ENCODE measurements at regions not wholly inside any gene's neighbourhood (a gene's known extent, or its start where the extent isn't known, plus 50 kb on each side); places are given as distances from the start of the nearest gene placed in this dataset.

DNA sequence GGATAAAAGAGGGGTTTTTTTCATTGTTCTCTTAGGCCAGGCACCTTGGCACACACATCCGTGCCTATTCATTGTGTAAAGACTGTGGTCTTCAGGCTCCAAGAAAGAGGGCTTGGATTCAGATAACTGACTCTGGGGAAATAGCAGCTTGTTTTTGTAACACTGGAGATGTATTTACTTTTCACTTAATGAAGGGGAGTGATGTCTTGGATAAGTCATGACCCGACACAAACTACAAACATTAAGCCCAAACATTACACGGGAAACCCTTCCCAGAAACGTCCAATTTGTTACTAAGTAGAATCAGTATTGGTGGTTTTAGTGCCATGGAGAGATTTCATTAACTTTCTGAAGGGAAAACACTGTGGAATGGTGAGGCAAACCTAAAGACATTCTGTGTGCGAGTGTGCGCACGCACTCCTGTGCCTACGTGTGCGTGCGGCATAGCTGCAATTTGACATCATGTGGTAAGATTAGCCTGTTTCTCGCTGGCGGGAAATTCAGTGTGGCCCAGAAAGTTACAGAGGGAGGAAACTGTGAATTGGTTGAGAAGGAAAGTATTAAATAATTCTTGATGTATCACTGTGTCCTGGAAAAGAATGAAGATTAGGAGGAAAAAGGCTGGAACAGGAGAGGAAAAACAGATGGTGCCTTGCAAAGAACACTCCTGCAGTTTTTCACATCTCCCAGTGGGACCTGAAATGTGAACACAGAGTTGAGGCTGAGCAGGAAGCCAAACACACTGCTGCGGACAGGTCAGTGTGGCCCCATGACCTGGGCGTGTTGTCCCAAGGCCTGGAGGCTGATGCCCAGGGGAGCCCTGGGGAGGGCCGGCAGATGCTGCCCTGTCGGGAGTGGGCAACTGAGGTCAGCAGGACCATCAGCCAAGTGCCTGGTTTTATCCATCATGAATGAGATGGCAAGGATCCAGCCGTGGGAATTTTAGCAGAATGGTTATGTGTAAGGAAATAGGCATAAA is 108.5 kb downstream of the GAS1 start:
- ATAC-seq: no peak
- TF ChIP-seq ZFP30 (CRISPR knock-in tag; IDR thresholded peaks at IDR 0.05): no peak
- TF ChIP-seq, protein P1, sequence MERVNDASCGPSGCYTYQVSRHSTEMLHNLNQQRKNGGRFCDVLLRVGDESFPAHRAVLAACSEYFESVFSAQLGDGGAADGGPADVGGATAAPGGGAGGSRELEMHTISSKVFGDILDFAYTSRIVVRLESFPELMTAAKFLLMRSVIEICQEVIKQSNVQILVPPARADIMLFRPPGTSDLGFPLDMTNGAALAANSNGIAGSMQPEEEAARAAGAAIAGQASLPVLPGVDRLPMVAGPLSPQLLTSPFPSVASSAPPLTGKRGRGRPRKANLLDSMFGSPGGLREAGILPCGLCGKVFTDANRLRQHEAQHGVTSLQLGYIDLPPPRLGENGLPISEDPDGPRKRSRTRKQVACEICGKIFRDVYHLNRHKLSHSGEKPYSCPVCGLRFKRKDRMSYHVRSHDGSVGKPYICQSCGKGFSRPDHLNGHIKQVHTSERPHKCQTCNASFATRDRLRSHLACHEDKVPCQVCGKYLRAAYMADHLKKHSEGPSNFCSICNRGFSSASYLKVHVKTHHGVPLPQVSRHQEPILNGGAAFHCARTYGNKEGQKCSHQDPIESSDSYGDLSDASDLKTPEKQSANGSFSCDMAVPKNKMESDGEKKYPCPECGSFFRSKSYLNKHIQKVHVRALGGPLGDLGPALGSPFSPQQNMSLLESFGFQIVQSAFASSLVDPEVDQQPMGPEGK (CRISPR knock-in tag; IDR thresholded peaks at IDR 0.05; ENCODE audit: borderline replicate concordance): no peak

DNA sequence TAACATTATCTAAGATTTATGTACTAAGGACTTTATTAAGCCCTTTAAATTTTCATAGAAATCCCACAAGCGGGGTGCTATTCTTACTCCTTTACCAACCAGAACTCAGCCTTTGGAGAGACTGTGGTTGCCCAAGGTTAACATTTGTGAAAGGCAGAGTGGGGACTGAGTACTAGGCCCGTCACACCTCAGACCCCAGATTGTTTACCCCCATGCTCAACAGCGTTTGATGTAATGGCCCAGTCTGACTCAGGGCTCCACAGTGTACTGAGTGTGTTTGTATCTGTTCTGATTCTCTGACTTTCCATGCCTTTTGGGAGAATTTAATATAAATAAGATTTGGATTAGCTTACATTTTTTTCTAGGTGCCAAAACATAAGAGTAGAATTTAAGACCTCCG is 110.0 kb downstream of the GAS1 start:
- no peak for TF ChIP-seq ZC3H10 (CRISPR knock-in tag; IDR thresholded peaks at IDR 0.05)

DNA sequence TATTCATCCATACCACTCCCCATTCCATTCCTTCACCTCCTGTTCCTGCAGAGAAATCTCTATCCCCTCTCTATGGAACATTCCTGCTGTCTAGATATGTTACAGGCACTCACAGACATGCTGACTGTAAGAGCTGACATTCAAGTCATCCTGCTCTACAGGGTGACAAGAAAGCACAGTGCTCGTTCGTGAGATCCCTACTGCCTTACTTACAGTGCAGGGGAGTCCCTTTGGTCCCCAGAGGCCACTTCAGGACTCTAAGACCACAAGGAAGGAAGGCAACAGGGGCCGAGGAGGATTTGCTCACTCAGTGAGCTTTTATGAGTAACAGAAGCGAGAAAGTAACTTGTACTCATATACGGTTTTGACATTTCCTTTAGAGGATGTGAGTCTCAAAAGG is 110.5 kb downstream of the GAS1 start:
- ATAC-seq: no peak

More for the DNA sequence above, 110.0 kb downstream of the GAS1 start:
- ATAC-seq: no peak

DNA sequence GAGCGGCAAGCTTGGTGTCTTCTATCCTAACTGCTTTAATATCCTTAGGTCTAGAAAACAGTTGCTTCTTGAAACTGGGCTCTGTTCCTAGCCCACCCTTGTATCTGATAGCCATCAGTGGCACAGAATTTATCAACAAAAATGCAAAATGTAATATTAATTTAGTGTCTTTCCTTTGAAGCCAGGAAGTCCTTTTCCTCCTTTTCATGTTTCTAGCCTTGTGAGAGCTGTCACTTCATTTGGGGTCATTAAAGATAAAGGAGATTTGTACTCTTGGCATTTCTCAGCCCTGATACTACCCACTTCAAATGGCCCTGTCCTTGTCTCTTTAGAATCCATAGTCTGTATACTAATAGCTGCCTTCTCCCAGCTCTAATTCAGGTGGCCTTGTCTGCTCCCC is 111.0 kb downstream of the GAS1 start:
- ATAC-seq: no peak
- TF ChIP-seq ZNF565 (CRISPR knock-in tag; conservative IDR thresholded peaks at IDR 0.05; ENCODE audit: low read depth) (no peak), ZNF70 (CRISPR knock-in tag; IDR thresholded peaks at IDR 0.05) (no peak), BACH2 (CRISPR knock-in tag; IDR thresholded peaks at IDR 0.05; ENCODE audit: borderline replicate concordance) (no peak), TCF4 (CRISPR knock-in tag; IDR thresholded peaks at IDR 0.05; ENCODE audit: borderline replicate concordance) (no peak), RARB (CRISPR knock-in tag; IDR thresholded peaks at IDR 0.05) (no peak), GLIS3 (CRISPR knock-in tag; IDR thresholded peaks at IDR 0.05) (no peak), OSR1 (CRISPR knock-in tag; IDR thresholded peaks at IDR 0.05) (no peak), CSDC2 (CRISPR knock-in tag; IDR thresholded peaks at IDR 0.05) (no peak)
- TF ChIP-seq, protein P2, sequence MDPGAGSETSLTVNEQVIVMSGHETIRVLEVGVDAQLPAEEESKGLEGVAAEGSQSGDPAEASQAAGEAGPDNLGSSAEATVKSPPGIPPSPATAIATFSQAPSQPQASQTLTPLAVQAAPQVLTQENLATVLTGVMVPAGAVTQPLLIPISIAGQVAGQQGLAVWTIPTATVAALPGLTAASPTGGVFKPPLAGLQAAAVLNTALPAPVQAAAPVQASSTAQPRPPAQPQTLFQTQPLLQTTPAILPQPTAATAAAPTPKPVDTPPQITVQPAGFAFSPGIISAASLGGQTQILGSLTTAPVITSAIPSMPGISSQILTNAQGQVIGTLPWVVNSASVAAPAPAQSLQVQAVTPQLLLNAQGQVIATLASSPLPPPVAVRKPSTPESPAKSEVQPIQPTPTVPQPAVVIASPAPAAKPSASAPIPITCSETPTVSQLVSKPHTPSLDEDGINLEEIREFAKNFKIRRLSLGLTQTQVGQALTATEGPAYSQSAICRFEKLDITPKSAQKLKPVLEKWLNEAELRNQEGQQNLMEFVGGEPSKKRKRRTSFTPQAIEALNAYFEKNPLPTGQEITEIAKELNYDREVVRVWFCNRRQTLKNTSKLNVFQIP (CRISPR knock-in tag; IDR thresholded peaks at IDR 0.05; ENCODE audit: borderline replicate concordance, low read depth): no peak
- TF ChIP-seq, protein P1 (CRISPR knock-in tag; IDR thresholded peaks at IDR 0.05; ENCODE audit: borderline replicate concordance): no peak
- TF ChIP-seq, protein P3, sequence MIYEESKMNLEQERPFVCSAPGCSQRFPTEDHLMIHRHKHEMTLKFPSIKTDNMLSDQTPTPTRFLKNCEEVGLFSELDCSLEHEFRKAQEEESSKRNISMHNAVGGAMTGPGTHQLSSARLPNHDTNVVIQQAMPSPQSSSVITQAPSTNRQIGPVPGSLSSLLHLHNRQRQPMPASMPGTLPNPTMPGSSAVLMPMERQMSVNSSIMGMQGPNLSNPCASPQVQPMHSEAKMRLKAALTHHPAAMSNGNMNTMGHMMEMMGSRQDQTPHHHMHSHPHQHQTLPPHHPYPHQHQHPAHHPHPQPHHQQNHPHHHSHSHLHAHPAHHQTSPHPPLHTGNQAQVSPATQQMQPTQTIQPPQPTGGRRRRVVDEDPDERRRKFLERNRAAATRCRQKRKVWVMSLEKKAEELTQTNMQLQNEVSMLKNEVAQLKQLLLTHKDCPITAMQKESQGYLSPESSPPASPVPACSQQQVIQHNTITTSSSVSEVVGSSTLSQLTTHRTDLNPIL (CRISPR knock-in tag; IDR thresholded peaks at IDR 0.05; ENCODE audit: low read depth): no peak

More for the DNA sequence above, 110.5 kb downstream of the GAS1 start:
- TF ChIP-seq, protein P4, sequence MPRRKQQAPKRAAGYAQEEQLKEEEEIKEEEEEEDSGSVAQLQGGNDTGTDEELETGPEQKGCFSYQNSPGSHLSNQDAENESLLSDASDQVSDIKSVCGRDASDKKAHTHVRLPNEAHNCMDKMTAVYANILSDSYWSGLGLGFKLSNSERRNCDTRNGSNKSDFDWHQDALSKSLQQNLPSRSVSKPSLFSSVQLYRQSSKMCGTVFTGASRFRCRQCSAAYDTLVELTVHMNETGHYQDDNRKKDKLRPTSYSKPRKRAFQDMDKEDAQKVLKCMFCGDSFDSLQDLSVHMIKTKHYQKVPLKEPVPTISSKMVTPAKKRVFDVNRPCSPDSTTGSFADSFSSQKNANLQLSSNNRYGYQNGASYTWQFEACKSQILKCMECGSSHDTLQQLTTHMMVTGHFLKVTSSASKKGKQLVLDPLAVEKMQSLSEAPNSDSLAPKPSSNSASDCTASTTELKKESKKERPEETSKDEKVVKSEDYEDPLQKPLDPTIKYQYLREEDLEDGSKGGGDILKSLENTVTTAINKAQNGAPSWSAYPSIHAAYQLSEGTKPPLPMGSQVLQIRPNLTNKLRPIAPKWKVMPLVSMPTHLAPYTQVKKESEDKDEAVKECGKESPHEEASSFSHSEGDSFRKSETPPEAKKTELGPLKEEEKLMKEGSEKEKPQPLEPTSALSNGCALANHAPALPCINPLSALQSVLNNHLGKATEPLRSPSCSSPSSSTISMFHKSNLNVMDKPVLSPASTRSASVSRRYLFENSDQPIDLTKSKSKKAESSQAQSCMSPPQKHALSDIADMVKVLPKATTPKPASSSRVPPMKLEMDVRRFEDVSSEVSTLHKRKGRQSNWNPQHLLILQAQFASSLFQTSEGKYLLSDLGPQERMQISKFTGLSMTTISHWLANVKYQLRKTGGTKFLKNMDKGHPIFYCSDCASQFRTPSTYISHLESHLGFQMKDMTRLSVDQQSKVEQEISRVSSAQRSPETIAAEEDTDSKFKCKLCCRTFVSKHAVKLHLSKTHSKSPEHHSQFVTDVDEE (CRISPR knock-in tag; IDR thresholded peaks at IDR 0.05): no peak
- TF ChIP-seq RARB (CRISPR knock-in tag; IDR thresholded peaks at IDR 0.05): no peak

DNA sequence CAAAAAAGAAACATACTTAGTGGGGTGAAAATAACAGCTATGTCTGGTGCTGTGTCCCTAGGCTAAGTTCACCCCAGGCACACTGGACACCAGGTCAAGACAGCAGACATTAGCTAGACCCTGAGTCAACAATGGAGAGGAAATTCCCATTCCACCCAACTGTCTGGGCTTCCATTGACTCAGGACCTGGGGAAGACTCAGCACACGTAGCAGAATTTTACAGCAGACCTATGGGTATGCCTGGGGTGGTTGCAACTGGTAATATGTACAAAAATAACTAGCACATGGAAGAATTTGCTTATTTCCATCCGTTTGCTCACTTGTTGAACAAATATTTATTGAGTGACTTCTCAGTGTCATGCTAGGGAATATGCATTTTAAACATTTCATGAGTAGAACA is 117.0 kb downstream of the GAS1 start:
- no peak for ATAC-seq
- no peak for TF ChIP-seq ZFP3 (CRISPR knock-in tag; IDR thresholded peaks at IDR 0.05)
- no peak for TF ChIP-seq OSR1 (CRISPR knock-in tag; IDR thresholded peaks at IDR 0.05)
- TF ChIP-seq, protein P1 (CRISPR knock-in tag; IDR thresholded peaks at IDR 0.05; ENCODE audit: borderline replicate concordance): no peak
- TF ChIP-seq ZC3H10 (CRISPR knock-in tag; IDR thresholded peaks at IDR 0.05): no peak
- TF ChIP-seq CSDC2 (CRISPR knock-in tag; IDR thresholded peaks at IDR 0.05): no peak
- TF ChIP-seq, protein P4 (CRISPR knock-in tag; IDR thresholded peaks at IDR 0.05): no peak
